HG03108 (cell line): ENCODE measurements at regions not wholly inside any gene's neighbourhood (a gene's known extent, or its start where the extent isn't known, plus 50 kb on each side); places are given as distances from the start of the nearest gene placed in this dataset.
"Not testable (repeated sequence)": the region's sequence is repeated elsewhere in the genome, so short reads cannot be mapped to it uniquely, and the experiment has no call there.

Source experiments
- ATAC-seq: cut with Tn5 transposase; IDR thresholded peaks from one replicate; pipeline ENCODE4 v1.9.1; 2021; ENCODE audit warnings: moderate library complexity; ENCODE audit not compliant: unreplicated experiment

DNA sequence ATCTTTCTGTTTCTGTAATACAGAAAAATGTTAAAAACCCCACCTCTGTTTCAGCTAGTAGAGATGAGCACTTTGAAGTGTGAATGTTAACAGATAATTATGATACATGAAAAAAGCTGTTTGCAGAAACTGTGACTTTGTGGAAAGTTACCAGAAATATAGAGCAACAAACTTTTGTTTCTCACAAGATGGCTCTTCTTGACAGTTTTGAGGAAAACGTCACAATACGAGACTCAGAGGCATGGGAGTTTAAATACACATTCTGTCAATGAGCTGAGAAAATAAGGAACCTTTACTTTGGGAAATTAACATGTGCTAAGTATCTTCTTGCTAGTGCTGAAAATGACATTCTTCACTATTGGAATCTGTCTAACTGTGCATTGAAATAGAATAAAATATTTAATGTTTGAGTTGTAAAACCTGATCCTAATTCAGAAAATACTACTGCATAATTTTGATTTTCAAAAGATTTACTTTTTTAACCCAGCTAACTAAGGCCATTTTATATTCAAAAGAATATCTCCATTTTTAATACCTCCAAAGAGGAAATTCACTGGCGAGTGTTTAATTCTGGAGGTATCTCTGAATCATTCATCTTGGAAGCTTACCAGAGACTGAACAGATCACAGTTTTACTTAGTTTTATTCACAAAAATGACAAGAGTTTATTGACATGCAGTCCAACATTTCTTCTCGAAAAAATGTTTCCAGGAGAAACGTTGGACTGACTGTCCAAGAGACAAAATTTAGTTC is 308.9 kb upstream of the LRFN5 start:
- no peak for ATAC-seq

DNA sequence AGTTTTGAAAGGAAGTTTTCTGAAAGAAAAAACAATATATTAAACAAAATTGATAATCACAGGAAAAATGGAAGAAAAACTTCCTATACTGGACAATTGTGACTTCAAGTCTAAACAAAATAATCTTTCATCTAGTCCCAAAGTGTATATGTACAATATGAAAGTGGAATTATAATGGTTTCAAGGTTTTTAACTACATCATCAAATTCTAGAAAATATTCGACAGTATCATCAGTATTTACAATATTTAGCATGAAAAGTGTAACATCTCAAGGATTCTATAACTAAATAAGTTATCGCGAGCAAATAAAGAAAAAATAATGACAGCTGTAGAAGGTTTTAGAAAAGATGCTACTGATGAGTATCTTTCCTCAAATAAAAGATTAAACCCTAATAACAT is 310.9 kb upstream of the LRFN5 start:
- no peak for ATAC-seq

DNA sequence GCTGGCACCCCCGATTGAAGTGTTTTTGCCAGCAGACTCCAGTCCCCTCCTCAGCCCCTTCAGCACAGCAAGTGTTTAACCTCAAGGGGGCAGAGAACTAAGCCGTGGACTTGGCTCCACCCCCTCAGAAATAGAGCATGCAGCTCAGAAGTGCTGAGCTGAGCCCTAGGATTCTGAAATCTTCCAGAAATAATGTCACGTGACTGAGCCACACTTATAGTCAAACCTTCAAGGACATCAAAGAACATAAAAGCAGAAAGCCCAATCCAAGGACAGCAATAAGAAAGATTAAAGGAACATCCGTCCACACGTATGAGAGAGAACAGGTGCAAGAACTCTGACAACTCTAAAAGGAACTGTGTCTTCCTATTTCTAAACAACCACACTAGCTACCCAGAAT is 317.7 kb upstream of the LRFN5 start:
- no peak for ATAC-seq

DNA sequence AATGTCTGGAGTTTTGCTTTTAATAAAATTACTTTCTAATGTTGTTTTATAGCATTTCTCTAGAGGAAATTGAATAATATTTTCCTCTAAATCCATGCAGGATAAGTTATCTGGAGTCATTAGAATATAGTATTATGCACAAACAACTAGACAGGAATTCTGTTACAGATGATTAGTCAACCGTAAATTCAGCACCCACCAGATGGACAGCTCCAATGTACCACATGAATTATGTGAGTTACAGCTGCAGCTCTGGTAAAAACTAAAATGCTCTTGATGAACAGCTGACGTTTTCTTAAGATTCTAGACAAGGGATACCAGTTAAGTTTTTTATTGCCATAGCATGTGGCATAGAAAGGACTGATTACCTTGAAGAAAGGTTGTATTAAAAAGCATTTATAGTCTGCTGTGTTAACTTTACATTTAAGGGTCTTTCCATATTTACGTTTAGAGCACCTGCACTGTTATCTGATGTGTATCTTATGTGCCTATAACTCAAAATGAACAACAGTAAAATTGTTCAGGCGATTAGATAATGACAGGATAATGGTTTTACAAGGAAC is 321.4 kb upstream of the LRFN5 start:
- no peak for ATAC-seq

DNA sequence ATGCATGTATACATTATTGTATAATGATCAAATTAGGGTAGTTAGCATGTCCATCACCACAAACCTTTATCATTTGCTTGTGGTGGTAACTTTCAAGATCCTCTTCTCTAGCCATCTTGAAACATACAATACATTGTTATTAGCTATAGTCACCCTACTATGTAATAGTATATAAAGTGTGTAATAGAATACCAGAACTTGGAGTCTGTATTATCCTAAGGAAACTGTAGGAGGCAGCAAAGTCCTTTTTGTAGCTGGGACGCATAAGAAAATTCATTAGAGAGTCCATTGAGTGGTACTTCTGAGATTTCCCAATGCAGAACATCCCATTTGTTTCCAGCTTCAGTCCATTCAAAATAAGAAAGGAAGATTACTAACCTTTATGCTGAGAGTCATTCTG is 325.9 kb upstream of the LRFN5 start:
- ATAC-seq: no peak

DNA sequence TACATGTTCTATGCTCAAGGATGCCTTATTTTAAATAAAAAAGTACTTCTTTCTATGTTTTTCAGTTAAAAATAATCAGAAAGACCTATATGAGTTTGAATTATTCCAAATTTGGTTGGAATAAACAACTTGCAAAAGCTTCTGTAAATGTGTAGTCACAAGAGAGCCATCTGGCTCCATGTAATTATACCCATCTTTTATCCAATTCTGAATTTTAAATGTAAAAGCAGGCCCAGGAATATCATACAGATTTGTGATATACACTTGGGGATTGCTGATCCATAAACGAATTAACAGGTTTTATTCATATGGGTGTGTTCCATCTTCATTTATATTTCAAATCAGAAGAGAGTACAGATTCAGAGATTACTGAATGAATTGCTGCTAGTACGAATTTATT is 329.2 kb upstream of the LRFN5 start:
- no peak for ATAC-seq

DNA sequence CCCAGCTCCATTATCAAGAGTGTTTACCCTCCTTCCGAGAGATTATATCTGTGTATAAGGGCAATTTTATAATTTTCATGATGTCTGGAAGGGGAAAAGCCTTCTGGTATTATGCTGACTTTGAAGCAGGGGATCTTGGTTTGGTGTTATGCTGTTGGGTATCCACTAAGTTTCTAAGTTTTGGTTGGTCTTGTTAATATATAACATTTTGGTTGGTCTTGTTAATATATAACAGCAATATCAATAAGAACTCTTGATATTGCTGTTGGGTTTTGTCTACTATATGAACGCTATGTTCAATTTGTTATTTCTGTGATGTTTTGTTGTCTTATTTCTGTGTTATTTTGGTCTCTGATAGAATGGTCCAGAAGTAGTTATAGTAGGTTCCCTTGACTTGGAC is 349.2 kb upstream of the LRFN5 start:
- no peak for ATAC-seq

DNA sequence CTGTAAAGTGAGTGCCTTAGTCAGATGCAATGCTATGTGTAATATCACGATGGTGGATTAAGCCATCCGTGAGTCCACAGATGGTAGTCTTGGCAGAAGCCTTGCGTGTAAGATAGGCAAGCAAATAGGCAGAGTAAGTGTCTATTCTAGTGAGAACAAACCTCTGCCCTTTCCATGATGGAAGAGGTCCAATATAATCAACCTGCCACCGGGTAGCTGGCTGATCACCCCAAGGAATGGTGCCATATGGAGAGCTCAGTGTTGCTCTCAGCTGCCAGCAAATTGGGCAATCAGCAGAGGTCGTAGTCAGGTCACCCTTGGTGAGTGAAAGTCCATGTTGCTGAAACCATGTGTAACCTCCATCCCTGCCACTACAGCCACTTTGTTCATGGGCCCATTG is 371.2 kb upstream of the LRFN5 start:
- ATAC-seq: no peak

DNA sequence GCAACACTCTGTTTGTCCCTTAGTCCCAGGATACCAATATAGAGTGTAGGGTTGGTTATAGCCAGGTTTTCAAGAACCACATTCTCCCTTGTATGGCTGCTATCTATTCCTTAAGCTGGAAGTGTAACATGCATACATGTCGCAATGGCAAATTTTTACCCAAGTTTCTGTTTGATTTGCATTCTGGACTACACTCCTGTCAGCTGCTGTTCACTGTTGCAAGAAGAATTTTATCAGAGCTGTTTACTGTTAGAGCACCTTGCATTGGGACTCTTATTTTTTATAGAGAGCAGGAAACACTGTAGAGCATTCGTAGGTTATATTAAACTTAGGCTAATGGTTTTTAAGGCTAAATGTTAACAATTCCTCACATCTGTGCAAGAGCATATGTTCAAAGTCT is 376.0 kb upstream of the LRFN5 start:
- no peak for ATAC-seq

DNA sequence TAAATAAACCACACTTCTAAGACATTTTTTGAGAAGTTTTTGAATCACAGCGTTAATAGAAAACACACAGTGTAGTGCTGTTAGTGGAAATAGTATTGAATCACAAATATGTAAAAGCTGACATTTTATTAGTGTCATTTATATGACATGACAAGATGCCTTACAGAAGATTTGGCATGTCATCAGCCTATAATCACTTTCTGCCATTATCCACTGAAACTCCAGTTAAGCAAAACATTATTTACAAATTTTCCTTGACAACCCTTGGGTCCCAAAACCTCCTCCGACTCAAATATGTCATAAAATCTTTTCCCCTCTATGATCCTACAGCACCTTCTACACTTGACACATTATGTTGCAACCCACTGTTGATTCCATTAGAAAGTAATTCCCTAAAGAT is 376.9 kb upstream of the LRFN5 start:
- no peak for ATAC-seq

DNA sequence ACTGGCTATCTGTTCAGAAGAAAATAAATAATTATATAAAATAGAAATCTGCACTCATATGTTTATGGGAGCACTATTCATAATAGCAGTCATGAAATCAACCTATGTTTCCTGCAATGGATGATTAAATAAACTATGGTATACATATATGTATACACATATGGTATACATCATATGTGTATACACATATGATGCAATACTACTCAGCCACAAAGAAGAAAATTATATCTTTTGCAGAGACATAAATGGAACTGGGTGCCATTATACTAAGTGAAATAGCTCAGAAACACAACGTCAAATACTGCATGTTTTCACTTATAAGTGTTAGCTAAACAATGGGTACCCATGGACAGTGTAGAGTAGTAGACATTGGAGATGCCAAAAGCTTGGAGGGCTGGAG is 381.2 kb upstream of the LRFN5 start:
- ATAC-seq: no peak

DNA sequence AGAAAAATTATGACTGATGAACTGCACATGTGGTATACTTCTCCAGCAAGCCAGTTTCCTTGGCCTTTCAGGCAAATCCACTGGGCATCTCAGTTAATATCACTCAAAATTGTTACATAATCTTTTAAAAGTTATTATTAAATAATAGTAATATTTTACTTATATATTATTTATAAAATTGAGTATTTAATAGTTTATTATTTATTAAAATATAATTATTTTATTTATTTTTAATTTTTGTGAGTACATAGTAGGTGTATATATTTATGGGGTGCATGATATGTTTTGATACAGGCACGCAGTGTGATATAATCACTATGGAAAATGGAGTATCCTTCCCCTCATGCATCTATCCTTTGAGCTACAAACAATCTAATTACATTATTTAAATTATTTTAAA is 384.1 kb upstream of the LRFN5 start:
- no peak for ATAC-seq

DNA sequence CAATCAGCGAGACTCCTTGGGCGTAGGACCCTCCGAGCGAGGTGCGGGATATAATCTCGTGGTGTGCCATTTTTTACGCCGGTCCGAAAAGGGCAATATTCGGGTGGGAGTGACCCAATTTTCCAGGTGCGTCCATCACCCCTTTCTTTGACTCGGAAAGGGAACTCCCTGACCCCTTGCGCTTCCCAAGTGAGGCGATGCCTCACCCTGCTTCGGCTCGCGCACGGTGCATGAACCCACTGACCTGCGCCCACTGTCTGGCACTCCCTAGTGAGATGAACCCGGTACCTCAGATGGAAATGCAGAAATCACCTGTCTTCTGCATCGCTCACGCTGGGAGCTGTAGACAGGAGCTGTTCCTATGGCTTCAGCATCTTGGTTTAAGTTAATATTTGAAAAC is 391.7 kb upstream of the LRFN5 start:
- not testable (repeated sequence) for ATAC-seq

DNA sequence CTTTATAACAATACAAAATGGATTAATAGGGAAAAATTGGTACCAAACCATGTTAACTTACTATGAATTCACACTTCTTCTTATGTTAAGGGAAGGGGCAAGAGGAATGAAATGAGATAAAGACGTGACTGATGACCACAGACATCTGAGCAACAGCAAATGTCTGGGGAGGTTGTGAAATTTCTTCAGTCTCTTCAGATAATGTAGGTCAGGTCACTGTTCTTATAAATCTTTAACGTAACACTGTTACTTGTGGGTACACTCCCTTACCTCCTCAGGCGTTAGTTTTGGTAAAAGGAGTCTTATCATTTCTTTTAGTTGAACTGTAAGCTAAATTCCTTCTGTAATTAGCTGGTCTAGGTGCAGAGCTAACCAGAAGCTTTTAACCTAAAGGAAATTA is 405.0 kb upstream of the LRFN5 start:
- ATAC-seq: no peak

DNA sequence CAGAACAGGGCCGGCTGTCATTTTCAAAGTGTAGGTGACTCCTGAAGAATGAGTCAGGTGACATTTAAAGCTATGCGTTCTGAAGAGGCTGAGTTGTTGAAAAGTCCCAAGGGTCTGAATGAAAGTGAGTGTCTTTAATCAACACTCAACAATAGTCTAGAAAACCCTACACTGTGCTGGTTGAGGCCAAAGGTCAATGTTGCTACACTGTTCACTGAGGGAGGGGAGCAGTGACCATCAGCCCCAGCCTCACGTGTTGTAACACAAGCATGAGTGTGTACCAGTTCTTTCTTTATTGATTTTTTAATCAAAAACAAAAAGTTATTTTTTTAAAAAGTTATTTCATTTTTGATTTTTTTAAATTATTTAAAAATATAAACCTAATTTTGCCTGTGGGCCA is 418.8 kb upstream of the LRFN5 start:
- no peak for ATAC-seq

DNA sequence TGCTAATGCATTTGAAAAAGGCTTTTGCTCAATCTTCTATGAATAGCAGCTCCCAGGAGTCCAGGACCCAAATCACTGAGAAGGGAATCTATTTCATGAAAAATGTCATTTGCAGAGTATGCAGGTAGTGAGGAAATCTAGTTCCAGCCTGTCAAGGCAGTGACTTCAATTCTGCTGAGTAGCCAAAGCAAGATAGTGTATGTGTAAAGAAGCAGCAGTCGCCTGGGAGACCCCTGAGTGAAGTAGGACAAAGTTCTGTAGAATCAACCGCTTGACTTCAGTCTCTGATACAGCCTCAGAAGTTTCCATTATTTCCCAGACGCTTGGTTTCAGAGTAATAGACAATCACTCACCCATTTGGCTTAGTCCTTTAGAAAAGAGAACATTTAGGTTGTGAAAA is 435.6 kb upstream of the LRFN5 start:
- ATAC-seq: no peak

DNA sequence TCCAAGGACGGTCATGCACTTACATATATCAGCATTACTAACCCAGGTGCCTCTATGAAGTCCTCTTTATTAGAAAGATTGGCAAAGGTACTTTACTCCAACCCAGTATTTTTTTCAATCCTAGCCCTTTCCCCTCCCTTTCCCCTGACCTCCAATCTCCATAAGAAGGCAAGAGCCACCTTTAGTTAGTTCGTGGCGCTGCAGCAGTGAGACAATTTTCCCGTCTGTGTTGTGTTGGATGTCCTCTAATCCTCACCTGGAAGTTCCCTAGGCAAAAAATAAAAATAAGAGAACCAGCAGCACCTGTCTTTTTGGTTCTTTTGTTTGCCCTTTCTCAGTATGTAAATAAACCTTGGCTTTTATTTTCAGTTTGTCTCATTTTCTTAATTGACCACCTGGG is 439.6 kb upstream of the LRFN5 start:
- ATAC-seq: no peak

DNA sequence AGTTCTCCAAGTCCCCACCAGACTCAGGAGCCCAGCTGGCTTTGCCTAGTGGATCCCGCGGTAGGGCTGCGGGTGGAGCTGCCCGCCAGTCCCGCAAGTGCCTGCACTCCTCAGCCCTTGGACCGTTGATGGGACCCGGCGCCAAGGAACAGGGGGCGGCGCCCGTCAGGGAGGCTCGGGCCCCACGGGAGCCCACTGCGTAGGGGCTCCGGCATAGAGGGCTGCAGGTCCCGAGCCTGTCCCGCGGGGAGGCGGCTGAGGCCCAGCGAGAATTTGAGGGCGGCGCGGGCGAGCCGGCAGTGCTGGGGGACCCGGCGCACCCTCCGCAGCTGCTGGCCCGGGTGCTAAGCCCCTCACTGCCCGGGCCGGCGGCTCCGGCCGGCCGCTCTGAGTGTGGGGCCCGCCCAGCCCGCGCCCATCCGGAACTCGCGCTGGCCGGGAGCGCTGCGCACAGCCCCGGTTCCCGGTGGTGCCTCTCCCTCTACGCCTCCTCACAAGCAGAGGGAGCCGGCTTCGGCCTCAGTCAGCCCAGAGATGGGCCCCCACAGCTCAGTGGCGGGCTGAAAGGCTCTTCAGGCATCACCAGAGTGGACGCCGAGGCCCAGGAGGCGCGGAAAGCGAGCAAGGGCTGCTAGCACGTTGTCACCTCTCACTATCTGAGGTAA is 452.4 kb upstream of the LRFN5 start:
- no peak for ATAC-seq

DNA sequence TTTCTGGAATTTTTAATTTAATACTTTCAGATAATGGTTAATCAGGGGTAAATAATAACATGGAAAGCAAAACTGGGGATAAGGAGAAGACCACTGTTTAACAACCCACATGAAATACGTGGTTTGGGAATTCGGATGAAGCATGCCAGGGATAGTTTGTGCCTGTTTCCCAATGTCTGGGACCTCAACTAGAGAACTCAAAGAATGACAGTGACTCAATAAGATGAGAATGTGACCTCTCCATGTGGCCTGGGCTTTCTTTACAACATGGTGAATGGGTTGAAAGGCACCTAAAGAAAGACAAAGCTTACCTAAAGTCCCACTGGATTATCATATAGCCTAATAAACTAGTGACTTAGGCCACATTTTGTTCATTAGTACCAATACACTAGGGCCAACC is 460.3 kb upstream of the LRFN5 start:
- ATAC-seq: no peak

DNA sequence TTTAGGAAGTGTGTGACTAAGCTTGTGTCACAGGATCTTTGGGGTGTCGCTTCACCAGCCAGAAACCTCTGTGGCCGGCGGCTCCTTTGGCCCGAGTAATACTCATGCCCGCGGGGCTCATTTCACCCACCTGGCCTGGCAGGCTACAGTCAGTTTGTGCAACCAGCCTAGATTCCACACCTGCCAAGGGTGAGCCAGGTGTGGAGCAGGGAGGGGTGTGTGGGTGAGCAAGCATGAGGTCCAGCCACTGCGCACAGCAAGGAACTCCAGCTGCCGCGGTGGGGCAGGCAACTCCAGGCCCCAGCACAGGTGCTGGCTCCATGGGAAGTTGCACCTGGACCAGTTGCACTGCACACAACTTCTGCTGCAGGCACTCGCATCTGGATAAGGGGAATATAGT is 462.3 kb upstream of the LRFN5 start:
- ATAC-seq: no peak

DNA sequence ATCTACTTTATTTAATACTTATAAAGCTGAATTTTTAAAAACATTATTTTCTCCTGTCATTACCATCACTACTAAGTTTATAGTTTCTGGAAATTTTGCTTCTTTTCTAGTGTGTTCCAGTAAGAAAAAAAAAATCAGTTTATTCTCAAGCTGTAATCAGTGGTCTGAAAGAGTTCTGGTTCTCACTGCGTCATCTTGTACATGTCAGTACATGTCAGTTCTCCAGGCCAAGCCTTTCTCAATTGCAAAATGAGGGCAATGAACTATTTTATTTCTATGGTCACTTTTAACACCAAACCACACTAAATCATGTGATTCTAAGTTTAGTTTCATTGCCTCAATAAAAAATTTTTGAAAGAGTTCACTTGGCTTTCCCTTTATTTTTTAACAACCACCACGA is 468.9 kb upstream of the LRFN5 start:
- ATAC-seq: no peak

DNA sequence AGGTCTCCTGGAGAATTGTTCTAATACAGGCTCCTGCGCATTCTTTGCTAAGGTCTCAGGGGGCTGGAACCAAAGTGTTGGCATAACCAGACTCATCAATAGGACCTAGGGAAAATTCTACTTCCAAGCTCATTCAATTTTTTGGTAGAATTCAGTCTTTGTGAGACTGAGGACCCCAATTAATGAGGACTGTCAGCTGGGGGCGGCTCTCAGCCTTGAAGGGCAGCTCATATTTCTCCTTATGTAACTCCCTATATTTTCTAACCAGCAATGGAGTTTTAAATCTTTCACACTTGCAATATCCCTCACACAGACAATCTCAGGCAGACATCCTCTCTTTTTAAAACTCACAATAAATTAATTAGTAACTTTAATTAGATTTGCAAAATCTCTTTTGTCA is 476.4 kb upstream of the LRFN5 start:
- no peak for ATAC-seq

DNA sequence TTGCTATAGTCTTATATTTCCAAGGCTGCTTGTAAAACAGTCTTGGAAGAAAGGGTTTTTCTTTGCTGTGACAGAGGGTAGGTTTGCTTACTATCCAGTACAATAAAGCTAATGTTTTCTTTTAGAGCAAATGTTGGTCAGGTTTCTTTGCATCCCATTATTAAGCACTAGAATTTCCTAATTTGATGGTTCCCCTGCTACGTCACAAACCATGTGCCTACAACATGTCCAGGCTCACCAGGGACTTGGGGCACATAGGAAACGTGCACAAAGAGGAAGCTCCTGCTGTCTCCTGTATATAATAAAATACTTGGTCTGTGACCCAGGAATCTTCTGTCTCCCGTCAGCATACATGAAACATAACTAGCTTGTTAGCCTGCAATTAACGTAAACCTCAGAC is 486.3 kb upstream of the LRFN5 start:
- no peak for ATAC-seq
